OCI-LY1 (cell line): ENCODE measurements at regions not wholly inside any gene's neighbourhood (a gene's known extent, or its start where the extent isn't known, plus 50 kb on each side); places are given as distances from the start of the nearest gene placed in this dataset.

Experiments used
- CTCF ChIP-seq: fragments of 200-600 bp; sonication (generic), shearing (Covaris generic); IDR thresholded peaks from 2 replicates; pipeline ENCODE4 v1.5.1; 2017; ENCODE audit warnings: mild to moderate bottlenecking, antibody characterized with exemption, low read length, moderate library complexity, mixed read lengths
- EZH2 ChIP-seq: fragments of 200-600 bp; sonication (generic), shearing (Covaris generic); IDR thresholded peaks from 2 replicates; pipeline ENCODE4 v1.8.0; 2017; ENCODE audit warnings: borderline replicate concordance, mixed run types, mild to moderate bottlenecking, antibody characterized with exemption, low read length, moderate library complexity, mixed read lengths

- TF ChIP-seq EZH2 (no peak), CTCF (peak; percentile 32)
Observed at GRCh38 chr6:165229216-165229615, 80.2 kb downstream of the C6orf118 start.
